Panc1 (cell line): ENCODE measurements at regions not wholly inside any gene's neighbourhood (a gene's known extent, or its start where the extent isn't known, plus 50 kb on each side); places are given as distances from the start of the nearest gene placed in this dataset.

Experiments
- CTCF ChIP-seq: fragments of 450-650 bp; IDR thresholded peaks from 2 replicates; pipeline ENCODE4 v1.5.1; 2017; ENCODE audit warnings: mild to moderate bottlenecking
- POLR2AphosphoS5 ChIP-seq: IDR thresholded peaks from 2 replicates; pipeline ENCODE4 v1.6.1; 2012; ENCODE audit warnings: mild to moderate bottlenecking, low read depth, low read length, moderate library complexity

- no peak for TF ChIP-seq POLR2AphosphoS5
- no peak for TF ChIP-seq CTCF
These were observed 76.0 kb upstream of the GTF3A start for GRCh38 chr13:27348461-27348860.
